ENCODE measurements at regions not wholly inside any gene's neighbourhood (a gene's known extent, or its start where the extent isn't known, plus 50 kb on each side); places are given as distances from the start of the nearest gene placed in this dataset.

DNA sequence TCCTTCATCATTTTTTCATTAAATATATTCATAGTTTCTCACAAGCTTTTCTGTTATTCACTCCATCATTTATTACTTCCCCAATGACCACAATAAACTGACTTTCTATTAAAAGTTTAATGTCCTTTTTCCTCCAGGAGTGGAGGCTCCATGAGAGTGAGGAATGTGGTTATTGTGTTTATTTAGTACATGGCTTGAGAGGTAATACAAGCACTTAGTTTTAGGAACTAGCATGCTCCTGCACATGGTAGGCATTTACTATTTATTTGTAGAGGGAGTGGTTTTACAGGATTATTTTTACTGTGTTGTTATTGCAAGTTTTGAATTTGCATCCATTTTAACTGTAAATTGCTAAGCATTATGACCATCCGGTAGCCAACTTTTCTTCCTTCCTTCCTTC is 412.9 kb upstream of the SUCLG2 start:
- TF ChIP-seq, protein P1, sequence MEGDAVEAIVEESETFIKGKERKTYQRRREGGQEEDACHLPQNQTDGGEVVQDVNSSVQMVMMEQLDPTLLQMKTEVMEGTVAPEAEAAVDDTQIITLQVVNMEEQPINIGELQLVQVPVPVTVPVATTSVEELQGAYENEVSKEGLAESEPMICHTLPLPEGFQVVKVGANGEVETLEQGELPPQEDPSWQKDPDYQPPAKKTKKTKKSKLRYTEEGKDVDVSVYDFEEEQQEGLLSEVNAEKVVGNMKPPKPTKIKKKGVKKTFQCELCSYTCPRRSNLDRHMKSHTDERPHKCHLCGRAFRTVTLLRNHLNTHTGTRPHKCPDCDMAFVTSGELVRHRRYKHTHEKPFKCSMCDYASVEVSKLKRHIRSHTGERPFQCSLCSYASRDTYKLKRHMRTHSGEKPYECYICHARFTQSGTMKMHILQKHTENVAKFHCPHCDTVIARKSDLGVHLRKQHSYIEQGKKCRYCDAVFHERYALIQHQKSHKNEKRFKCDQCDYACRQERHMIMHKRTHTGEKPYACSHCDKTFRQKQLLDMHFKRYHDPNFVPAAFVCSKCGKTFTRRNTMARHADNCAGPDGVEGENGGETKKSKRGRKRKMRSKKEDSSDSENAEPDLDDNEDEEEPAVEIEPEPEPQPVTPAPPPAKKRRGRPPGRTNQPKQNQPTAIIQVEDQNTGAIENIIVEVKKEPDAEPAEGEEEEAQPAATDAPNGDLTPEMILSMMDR (IDR thresholded peaks at IDR 0.05; ENCODE audit: low read depth, low read length), result no peak
- TF ChIP-seq MYC (IDR thresholded peaks at IDR 0.05; ENCODE audit: low read depth, low read length), result no peak
- TF ChIP-seq, protein P2, sequence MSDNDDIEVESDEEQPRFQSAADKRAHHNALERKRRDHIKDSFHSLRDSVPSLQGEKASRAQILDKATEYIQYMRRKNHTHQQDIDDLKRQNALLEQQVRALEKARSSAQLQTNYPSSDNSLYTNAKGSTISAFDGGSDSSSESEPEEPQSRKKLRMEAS (IDR thresholded peaks at IDR 0.05; ENCODE audit: low read depth, low read length), result no peak
- no peak for TF ChIP-seq POLR2A (IDR thresholded peaks at IDR 0.05; ENCODE audit: extremely low read depth, insufficient read length)

All from NB4 (cell line).